GM18511 (cell line): ENCODE measurements at regions not wholly inside any gene's neighbourhood (a gene's known extent, or its start where the extent isn't known, plus 50 kb on each side); places are given as distances from the start of the nearest gene placed in this dataset.

ENCODE experiments used
- ATAC-seq: cut with Tn5 transposase; IDR thresholded peaks from one replicate; pipeline ENCODE4 v1.9.1; 2021; ENCODE audit warnings: mild to moderate bottlenecking, moderate library complexity; ENCODE audit not compliant: unreplicated experiment

DNA sequence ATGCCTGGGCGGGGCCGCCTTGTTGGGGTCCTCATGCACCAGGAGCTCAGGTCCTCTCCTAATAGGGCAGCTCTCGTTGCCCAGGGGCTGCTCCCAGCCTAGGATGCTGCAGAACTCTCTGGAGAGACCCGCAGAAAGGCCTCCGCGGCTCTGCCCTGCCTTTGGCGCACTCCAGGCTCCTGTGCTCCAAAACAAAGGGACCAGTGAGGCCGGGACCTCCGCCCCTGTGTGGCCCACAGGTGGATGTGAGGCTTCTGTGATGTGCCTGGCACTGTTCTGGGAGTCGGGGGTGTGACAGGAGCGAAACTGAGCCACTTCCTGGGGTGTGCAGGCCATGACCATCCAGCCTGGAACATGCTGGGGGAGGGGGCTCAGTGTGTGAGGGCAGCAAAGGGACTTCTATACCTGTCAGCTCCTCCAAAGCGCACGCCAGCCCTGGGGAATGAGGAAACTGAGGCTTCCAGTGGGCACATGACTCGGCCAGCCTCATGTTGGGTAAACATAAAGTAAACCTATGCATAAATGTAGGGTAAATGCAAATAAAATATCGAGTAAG is 153.2 kb downstream of the IRF8 start:
- ATAC-seq: no peak

- ATAC-seq: no peak
Measured at GRCh38 chr16:86052926-86053325, 154.0 kb downstream of the IRF8 start.

DNA sequence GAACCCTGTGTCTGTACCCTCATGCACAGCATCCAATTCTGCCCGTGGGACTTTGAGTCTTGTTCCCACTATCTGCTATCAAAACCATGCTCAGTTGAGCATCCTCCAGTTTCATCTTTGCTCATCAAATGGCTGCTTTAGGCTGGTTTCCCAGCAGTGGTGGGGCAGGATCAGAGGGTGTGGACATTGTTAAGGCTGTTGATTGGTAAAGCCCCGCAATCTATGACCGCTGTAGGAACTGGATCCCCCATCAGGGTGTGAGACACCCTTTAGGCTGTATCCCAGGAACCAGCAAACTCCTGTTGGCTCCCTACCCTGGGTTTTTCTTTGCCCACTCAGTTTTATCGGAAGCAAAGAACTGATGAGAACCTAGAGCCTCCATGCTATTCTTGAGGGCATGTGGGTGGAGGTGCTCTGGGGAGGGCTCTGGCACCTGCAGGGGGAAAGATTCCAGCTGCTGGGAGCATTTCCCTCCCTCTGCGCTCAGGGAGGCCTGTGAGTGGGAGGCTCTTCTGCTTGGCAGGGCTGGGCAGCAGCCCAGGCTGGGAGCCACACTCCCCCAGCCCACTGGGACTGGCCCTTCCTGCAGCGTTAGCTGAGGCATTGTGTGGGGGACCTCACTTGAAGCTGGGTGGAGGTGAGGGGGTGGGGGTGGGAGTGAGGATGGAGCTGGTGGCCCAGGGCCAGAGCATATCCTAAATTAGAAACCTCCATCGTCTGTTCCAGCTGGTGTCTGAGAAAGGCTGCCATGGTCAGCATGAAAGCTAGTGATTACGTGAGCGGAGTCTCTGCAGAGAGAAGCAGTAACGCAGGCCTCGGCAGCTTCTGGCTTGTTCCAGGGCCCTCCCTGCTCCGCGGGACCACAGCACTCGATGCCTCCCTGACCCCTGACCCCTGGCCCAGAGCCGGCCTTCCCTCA is 160.6 kb downstream of the IRF8 start:
- ATAC-seq: no peak

- ATAC-seq: no peak
Measured at GRCh38 chr16:86060381-86061317, 161.7 kb downstream of the IRF8 start.

DNA sequence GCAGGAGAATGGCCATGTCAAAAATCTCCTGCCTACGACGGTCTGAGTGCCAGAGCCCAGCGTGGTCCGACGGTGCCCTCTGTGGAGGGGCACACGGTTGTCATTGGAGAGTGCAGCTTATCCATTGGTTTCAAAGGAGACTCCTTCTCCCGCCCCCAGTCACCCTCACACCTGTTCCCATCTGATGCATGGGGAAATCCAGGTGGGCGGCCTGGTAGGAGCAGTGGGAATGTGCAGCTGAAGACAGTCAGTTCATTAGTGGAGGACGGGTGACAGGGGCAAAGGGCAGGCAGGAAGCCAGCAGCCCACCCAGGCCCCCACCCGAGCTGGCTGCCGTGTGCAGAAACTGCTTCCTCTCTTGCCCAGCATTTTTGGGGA is 162.3 kb downstream of the IRF8 start:
- no peak for ATAC-seq

DNA sequence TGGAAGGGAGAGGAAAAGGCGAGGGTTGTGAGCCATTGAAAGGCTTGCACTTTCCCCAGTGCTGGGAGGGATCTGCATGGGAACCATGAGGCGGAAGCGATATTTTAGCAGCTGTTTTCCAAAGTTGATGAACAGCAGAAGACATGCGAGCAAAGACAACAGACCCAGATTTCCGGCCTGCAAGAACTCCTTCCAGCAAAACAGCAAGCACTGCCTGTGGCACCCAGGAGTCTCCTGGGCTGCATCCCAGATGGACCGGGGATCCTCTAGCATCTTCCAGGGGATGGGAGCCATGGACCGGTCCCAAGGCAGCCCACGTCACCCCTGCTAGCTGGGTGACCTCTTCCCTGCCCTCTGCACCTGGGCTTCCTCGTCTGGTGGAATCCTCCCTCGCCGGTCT is 162.8 kb downstream of the IRF8 start:
- no peak for ATAC-seq

- no peak for ATAC-seq
Measured at GRCh38 chr16:86062271-86062965, 163.5 kb downstream of the IRF8 start.

DNA sequence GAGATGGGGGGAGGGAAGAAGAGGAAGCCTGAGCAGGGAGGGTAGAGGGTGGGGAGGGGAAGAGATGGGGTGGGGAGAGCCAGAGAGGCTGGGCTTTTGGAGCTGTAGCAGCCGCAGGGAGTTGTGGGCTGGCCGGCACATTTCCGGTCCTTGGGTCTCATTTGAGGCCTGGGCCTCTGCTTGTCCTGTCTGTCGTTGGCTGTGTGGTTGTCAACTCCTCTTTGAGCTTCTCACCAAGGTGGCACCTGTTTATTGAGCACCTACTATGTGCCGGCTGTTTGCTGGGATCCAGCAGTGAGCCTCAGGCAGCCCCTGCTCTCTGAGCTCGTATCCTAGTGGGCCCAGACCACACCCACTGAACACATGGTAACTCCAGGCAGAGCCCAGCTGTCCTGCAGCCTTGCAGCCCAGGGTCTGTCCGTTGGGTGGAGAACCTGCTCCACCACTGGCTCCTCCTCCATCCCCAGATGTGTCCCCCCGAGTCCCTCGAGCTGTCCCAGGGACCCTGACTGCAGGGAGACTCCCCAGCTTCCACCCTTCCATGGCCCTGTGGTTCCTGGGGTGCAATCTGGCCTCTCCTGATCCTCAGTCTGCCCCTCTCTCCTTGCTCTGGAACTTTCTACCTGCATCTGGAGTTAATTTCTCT is 164.9 kb downstream of the IRF8 start:
- no peak for ATAC-seq

DNA sequence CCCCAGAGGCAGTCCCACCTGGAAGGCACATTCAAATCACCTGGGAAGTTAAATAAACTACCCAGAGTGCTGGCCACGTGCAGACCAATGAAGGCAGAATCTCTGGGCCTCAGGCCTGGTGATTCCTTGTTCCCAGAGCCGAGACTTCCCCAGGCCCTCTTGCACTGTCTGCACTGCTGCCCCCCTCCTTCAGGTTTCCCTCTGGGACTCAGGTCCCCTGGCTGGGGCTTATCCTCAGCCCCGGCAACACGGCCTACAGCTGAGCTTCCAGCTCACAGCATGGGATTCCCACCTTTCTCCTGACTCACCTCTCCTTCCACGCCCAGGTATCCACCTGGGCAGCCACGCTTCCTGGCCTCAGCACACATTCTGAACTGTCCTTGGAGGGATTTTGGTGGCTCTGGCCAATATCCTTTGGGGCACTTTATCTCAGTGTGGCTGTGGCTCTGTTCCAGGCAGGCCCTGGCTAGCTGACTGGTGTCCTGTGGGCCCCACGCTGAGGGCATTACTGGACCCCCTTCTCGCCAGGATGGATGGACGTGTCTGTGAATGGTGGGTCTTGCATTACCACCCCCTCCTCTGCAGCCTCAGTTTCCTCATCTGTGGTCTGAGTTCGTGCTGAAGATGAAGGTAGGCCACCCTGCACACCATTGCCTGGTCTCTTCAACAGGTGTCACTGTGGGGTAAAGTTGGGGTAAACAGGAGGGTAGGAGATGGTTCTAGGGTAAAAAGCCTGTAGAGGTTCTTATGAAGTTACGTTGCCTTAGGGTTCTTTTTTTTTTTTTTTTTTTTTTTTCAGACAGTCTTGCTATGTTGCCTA is 165.7 kb downstream of the IRF8 start:
- no peak for ATAC-seq

DNA sequence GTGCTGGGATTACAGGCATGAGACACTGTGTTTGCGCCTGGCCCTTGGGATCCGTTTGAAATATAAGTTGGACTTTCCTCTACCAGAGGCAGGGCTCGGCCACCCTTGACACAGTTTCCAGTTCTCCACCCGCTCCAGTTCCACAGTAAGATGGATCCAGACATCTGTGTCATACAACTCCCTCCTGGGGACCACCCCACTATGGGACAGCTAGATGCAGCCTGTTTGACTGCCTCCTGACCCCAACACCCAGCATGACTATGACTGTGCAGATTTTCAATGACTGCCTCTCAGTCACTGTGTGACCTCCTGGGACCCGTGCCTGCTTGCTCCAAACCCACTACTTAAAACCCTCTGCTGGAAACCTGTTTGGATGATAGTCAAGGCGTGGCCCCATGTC is 166.7 kb downstream of the IRF8 start:
- ATAC-seq: no peak

DNA sequence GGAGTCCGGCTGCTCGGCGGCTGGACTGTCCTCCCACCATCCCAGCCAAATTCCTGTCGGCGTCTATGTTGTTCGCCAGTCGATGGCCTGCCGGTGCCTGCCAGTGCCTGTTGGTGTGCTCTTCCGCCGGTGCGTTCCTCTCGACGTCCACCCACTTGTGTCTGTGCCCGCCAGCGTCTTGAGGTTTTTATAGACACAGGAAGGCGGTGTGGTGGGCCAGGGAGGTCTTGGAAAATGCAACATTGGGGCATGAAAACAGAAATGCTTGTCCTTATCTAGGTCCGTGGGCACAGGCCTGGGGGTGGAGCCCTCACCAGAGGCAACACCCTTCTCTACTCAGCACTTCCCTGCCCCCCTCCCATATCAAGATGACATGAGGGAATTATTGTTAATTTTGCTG is 167.8 kb downstream of the IRF8 start:
- no peak for ATAC-seq

- ATAC-seq: no peak
Measured at GRCh38 chr16:86067516-86067915, 168.6 kb downstream of the IRF8 start.

GRCh38 chr16:86067936-86068335 is 169.0 kb downstream of the IRF8 start:
- ATAC-seq: no peak

GRCh38 chr16:86068722-86069121 is 169.8 kb downstream of the IRF8 start:
- ATAC-seq: no peak

GRCh38 chr16:86069736-86070298 is 170.9 kb downstream of the IRF8 start:
- no peak for ATAC-seq

DNA sequence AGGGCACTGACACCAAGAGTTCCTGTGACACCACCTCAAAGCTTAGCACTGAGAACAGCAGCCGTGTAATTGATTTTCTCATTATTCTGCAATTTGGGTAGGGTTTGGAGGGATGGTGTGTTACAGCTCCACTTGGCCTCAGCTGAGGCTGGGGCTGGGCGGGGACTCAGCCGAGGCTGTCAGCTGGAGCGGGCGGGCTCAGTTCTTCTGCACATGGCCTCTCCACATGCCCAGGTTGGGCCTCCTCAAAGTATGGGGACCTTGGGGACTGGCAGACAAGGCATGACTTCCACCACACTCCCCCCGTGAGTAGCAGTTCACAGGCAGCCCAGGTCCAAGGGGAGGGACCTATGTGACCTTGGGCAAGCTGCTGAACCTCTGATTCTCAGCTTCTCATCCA is 171.5 kb downstream of the IRF8 start:
- ATAC-seq: no peak

DNA sequence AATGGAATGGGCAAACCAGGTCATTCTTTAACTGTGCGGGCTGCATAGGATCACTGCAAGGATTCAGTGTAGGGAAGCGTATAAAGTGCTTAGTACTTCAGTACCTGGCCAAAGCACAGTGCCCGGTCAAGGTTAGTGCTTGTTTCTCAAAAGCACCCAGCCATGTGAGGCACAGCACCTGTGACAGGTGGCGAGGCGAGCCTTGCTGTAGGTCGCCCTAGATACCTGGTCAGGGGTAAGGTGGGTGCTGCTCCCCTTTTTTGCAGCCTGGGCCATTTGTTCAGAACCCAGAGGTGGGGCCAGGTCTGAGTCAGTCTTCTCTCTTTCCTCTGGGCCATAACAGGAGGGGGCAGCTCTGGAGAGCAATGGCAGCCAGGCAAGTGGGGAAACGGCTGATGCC is 172.0 kb downstream of the IRF8 start:
- ATAC-seq: no peak

GRCh38 chr16:86071611-86072240 is 172.8 kb downstream of the IRF8 start:
- ATAC-seq: no peak
